ENCODE measurements at regions not wholly inside any gene's neighbourhood (a gene's known extent, or its start where the extent isn't known, plus 50 kb on each side); places are given as distances from the start of the nearest gene placed in this dataset.
"Not testable (repeated sequence)": the region's sequence is repeated elsewhere in the genome, so short reads cannot be mapped to it uniquely, and the experiment has no call there.

DNA sequence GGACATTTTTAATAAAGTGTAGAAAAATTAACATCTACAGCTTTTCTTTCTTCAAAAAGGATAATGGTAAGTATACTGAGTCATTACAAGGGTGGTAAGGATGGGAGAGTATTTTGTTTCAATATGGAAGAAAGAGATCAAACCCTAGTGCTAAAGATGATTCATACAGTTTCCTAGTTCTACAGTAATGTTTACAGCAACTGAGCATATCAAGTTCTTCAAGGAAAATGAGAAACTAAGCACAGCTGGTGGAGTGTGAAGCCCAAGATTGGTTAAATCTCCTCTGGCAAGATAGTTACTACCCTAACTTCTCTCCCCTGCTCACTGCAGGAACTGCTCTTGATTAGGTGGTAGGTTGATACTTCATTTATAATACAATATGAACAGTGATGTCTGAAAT, 467.5 kb downstream of the XIRP2 start:
- DNase-seq (ENCODE audit: low read depth), result no peak

DNA sequence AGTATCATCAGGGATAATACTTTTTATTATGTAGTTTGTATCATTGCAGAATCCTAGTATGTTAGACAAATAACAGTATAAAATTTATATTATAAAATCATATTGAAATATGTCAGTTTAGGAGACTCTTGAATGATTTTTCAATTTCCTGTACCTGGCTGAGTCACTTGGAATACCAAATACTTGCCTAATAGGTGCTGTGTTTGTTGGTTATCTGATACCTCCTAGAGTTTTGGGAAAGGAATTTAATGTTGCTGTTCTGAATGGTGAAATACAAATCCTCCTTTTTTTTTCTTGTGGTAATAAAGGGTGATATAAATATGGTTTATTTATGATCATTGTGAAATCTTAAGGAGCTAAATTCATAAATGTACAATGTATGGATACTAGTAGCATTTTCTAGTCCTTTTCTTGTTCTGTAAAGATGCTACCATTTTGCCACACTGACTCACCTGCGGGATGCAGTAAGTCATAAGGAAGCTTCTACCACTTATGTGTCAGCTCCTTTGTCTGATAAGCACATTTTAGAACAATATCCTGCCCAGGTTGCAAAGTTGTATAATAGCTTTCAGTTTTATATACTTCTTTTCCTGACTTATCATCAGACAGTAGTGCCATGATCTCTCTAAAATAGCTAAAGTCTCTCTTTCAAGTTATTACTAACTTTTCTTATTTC, 465.5 kb downstream of the XIRP2 start:
- no peak for DNase-seq (ENCODE audit: low read depth)

DNA sequence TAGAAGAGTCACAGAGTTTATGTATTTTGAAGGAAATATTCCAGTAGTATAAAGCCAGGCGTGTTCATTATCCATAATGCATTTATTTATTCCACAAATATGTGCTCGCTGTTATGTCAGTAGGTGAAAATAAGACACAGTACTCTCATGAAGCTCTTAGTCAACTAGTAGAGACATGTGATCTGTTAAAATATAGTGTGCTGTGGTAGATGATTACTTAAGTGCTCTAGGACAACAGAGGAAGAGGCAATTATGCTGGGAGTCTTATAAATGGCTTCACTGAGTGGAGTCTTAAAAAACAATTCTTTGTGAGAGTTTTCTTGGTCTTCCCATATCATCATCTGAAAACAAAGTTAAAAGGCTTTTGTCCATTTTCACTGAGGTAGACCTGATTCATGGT, 457.3 kb downstream of the XIRP2 start:
- no peak for DNase-seq (ENCODE audit: low read depth)

DNA sequence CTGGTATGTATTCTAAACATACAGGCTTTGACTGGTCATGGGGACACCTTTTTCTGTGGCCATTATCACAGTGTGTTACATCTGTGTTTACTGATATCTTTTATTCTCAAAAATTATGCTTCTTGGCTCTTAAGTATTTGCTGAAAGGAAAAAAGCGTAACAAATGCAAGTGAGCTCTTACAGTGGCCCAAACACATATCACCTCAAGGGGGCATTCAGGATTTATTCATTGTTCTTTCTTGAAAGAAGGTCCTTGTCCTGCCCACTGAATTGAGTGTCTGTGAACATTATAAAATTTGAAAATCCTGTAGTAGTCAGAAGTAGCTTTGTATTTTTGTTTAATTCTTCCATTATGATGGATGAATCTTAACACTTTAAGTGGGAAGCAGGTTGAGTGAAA, 454.5 kb downstream of the XIRP2 start:
- DNase-seq (ENCODE audit: low read depth), result no peak

DNA sequence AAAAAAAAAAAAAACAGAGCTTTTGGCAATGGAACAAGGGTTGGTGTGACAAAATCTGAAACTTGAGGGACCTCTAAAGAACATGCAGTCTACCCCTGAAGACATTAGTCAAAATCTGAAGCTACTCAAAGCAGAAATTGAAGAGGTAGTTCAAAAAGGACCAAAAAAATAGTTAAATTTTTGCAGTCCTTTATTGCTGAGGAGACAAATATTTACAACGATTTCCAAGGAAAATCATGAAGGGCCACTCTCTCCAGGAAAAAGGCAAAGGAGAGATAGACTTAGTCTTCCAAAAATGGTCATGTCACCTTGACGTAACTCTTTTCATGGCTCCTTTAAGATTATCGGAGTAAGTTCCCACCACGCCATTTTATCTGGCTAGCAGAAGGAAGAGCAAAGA, 452.0 kb downstream of the XIRP2 start:
- no peak for DNase-seq (ENCODE audit: low read depth)

DNA sequence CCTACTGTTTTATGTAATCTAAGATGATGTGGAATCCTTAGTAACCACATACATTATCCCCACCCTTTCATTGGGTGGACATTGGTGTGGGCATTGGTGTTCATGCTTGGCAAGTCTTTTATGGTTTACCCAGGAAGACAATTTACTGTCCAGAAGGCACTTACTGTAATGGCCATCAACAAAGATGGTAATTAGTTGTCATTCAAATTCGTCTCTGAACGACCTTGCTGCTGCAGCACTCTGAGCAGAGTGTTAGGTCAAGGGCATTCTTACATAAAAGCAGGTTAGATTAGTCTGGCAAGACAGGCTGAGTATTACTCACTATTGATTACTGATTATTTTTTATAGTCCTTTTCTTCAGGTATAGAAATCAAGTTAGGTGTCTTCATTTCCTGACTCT, 447.9 kb downstream of the XIRP2 start:
- DNase-seq (ENCODE audit: low read depth), result no peak

DNA sequence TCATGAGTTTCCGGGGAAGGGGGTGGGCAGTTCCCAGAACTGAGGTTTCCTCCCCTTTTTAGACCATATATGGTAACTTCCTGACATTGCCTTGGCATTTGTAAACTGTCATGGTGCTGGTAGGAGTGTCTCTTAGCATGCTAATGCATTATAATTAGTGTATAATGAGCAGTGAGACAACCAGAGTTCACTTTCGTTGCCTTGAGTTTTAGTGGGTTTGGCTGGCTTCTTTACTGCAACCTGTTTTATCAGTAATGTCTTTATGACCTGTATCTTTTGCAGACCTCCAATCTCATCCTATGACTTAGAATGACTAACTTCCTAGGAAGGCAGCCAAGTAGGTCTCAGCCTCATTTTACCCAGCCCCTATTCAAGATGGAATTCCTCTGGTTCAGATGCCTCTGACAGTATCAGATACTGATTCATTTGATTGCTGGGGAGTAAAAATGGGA, 447.3 kb downstream of the XIRP2 start:
- no peak for DNase-seq (ENCODE audit: low read depth)

DNA sequence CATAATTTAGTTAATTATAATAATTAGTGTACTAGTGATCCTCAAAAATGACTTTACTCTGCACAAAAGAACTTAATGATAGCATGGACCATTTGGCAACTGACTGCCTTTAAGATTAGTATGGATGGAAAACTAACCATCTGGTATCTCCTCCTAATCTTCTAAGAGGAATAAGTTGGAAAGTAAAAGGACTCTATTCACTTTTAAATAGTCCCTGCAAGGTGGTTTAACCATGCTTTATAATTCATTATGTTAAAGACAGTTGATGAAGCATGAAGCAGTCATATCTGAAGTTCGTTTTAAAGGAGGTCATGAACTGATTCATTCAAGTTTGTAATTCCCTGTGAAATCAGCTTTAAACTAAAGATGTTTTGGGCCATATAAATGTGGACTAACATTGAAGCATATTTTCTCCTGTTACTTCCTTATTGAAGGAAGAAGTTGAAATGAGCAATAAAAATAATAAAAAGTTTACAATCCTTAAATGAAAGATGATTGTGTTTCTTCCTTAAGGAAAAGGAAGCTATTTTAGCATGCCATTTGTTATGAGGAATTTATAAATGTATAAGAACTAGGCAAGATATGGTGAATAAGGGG, 446.0 kb downstream of the XIRP2 start:
- no peak for DNase-seq (ENCODE audit: low read depth)

DNA sequence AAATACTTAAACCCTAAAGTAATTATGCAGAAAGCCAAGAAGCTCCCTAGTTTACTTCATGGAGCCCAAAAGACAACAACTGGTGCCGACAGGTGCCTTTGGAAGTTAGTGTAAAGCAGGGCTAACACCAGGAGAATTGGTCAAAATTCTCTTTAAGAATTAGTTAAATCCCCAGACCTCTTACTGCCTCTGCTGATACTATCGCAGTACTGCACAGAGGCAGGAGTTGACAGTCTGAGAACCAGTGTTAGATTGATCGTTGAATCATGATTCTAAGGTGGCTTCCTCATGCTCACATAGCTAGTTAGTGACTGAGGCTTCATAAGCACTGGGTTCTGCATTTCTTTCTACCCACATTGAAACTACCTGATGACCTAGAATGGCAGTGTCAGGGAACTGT, 445.0 kb downstream of the XIRP2 start:
- no peak for DNase-seq (ENCODE audit: low read depth)

DNA sequence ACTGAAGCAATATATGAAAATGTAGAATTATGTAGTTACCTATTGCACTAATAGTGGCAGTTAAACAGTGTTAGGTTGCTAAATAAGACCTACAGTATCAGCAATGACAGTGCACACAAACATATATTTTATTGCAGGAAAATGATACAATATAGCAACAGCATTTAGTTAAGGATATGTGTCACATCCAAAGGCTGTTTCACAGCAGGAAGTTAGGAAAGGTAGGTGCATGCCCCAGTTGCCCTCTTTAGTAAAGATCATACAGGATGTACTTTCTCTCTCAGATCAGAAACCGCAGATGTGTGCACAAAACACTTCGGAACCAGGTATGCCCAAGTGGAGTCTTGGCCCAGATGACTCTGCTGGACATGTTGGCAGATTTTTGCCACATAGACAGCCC, 444.1 kb downstream of the XIRP2 start:
- no peak for DNase-seq (ENCODE audit: low read depth)

DNA sequence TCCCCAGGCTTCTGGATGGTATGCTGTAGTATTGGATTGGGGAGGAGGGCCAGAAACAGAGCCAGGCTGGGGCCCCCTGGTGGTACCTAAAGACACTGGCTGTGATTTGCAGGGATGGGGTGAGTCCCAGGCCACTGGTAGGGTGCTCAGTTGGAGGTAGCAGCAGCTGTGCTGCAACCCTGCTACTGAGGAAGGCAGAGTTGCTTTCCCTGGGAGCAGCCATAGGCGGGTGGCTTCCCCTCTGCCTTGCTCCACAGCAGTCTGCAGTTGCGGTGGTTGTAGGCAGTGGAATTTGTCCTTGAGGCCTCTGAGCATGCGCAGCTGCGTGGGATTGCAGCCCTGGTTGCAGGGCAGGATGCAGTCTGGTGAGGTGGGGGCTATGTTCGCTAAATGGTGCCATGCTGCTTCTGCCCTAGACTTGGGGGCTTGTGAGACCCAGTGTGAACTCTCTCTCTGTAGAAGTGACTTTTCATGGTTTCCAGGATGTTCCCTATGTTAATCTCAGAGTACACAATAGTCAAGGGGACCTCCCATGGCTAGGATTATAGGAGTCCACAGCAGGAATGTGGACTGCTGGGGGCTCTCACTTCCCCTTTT, 443.5 kb downstream of the XIRP2 start:
- no peak for DNase-seq (ENCODE audit: low read depth)

DNA sequence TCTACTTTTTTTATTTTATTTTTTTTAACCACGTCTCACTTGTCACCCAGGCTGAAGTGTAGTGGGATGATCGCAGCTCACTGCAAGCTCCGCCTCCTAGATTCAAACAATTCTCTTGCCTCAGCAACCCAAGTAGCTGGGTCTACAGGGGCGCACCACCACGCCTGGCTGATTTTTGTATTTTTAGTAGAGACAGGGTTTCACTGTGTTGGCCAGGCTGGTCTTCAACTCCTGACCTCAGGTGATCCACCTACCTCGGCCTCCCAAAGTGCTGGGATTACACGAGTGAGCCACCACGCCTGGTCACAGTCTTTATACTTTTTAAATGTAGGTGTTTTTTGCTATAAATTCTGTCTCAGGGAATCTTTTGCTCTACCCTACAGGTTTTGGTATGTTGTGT, 440.5 kb downstream of the XIRP2 start:
- not testable (repeated sequence) for DNase-seq (ENCODE audit: low read depth)

DNA sequence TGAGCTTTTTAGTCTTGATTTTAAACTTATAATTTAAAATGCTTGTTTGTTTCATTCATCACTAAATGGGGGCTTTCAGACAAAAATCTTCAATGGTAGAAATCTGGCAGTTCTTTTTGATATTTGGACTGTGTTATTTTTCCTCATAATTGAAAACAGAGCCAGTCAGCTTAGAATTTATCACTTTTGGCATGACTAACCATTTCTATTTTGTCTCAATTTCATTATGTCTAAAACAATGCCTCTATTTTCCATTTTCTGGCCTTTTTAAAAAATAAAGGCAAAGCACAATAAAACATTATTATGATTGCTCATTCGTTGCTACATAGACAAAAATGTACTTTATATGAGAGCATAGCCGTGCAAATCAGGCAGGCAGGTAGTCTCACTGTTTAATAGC, 434.5 kb downstream of the XIRP2 start:
- no peak for DNase-seq (ENCODE audit: low read depth)

DNA sequence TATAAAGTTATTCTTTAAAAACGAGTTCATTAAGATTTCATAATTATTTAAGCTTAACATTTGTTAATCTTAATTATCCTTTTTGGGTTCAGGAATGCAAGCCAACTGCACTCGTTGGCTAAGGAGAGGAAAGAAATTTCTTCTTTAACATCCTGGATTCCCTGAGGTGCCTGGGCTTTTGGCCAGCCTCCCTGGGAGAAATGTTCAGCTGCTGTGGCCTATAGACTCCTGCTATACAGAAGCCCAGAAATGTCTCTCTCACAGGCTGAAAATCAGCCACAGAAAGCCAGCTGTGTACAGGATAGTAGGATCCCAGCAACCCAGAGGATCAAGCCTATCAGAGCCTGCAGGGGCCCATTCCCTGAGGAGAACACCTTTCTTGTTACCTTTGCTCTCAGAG, 430.3 kb downstream of the XIRP2 start:
- no peak for DNase-seq (ENCODE audit: low read depth)

DNA sequence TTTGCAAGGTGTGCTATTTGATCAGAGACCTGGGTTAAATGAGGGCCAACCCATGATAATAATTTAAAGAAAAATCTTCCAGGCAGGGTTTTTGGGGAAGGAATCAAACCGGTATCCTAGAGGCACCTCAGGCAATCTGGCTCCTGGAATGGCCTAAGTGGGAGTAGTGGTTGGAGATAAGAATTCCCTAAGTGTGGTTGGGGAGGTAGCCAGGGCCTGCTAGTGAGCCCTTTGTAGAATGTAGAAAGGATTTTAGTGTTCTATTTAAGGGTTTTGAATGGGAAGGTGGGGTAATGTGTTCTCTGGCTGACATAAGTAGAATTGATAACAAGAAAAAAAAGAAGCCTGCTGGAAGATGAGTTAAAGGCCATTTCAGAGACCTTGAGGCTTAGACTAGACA, 422.2 kb downstream of the XIRP2 start:
- no peak for DNase-seq (ENCODE audit: low read depth)
